Spinal cord (tissue), 9 donors: ENCODE measurements at regions not wholly inside any gene's neighbourhood (a gene's known extent, or its start where the extent isn't known, plus 50 kb on each side); places are given as distances from the start of the nearest gene placed in this dataset.
"Not testable (repeated sequence)": the region's sequence is repeated elsewhere in the genome, so short reads cannot be mapped to it uniquely, and the experiment has no call there.

Experiments
- DNase-seq, 6 donors: peaks; one replicate each; pipeline versions ENCODE4 v3.0.0 to v3.0.0-alpha.2; 2013 to 2015; ENCODE audit warnings: low spot score in 6 of 6, low read depth in 4 of 6
- H3K27ac ChIP-seq: one replicate; pipeline ENCODE4 v1.5.1; 2013; ENCODE audit warnings: low read depth, low read length, control low read depth
- H3K27me3 ChIP-seq: one replicate; pipeline ENCODE4 v1.6.1; 2013; ENCODE audit warnings: low read length; ENCODE audit not compliant: control insufficient read depth, insufficient read depth
- H3K36me3 ChIP-seq: one replicate; pipeline ENCODE4 v1.6.1; 2013; ENCODE audit warnings: low read length; ENCODE audit not compliant: control insufficient read depth, insufficient read depth
- H3K4me1 ChIP-seq: one replicate; pipeline ENCODE4 v1.6.1; 2013; ENCODE audit warnings: low read length; ENCODE audit not compliant: control insufficient read depth, insufficient read depth
- H3K4me3 ChIP-seq: one replicate; pipeline ENCODE4 v1.5.1; 2013; ENCODE audit warnings: low read depth, low read length, control low read depth
- H3K9me3 ChIP-seq: one replicate; pipeline ENCODE4 v1.6.1; 2013; ENCODE audit warnings: low read length; ENCODE audit not compliant: control insufficient read depth, insufficient read depth
- WGBS: methylation state at CpG from one replicate; pipeline ENCODE4 v1.1.5; 2013; ENCODE audit warnings: missing lambda C conversion rate; ENCODE audit not compliant: insufficient coverage; 5-methylcytosine and 5-hydroxymethylcytosine counted together
- donor health status: healthy.

GRCh38 chr5:74519679-74520078, 120.8 kb downstream of the ENC1 start:
- no peak overlapping the region for H3K4me3 ChIP-seq
- H3K27ac ChIP-seq, result no peak overlapping the region
- WGBS, result 96% methylated on average over 4 of the region's 4 CpGs
- peaks cover 1% of the 10 kb centered on the region for H3K9me3 ChIP-seq
- no peaks in the 10 kb centered on the region for H3K4me1 ChIP-seq
- DNase-seq, result no peak
- no peaks in the 10 kb centered on the region for H3K27me3 ChIP-seq
- H3K36me3 ChIP-seq, result no peaks in the 10 kb centered on the region

- Histone ChIP-seq H3K4me3 (no peak overlapping the region), H3K27ac (no peak overlapping the region), H3K4me1 (no peaks in the 10 kb centered on the region), H3K27me3 (no peaks in the 10 kb centered on the region), H3K9me3 (peaks cover 1% of the 10 kb centered on the region), H3K36me3 (no peaks in the 10 kb centered on the region)
- 28% methylated on average over 2 of the region's 7 CpGs for WGBS
- DNase-seq, result no peak
Observed at GRCh38 chr5:74519161-74519571, 121.4 kb downstream of the ENC1 start.

GRCh38 chr5:74517700-74518099, 122.8 kb downstream of the ENC1 start:
- H3K4me3 ChIP-seq, result no peak overlapping the region
- H3K36me3 ChIP-seq, result no peaks in the 10 kb centered on the region
- H3K27me3 ChIP-seq, result no peaks in the 10 kb centered on the region
- H3K9me3 ChIP-seq, result no peaks in the 10 kb centered on the region
- no peak overlapping the region for H3K27ac ChIP-seq
- no peaks in the 10 kb centered on the region for H3K4me1 ChIP-seq
- DNase-seq, result peak in 1 of 6 donors; percentile 22

DNA sequence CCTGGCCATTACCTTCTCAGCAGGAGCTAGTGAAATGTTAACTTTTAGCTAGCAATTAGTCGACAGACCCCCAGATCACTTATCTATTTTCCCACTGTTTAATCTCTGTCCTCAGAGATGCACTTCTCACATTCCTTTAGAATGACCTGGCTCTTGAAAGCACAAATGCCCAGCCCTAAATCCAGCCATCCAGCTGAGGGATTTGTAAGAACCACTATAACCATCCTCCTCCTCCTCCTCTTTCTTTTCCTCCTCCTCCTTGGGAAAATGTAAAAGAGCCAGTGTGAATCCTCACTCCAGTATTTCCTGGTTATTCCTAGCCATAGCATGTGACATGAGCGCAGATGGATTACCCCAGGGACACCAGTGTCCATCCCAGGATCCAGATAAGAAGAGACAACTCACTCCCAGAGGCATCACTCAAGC, 124.3 kb downstream of the ENC1 start:
- Histone ChIP-seq H3K9me3 (no peaks in the 10 kb centered on the region), H3K27me3 (no peaks in the 10 kb centered on the region), H3K27ac (no peak overlapping the region), H3K4me1 (no peaks in the 10 kb centered on the region), H3K36me3 (no peaks in the 10 kb centered on the region), H3K4me3 (no peak overlapping the region)
- DNase-seq, result peak in 1 of 6 donors; percentile 68
- WGBS, result 0% methylated on average over 1 of the region's 2 CpGs

- H3K4me1 ChIP-seq, result no peaks in the 10 kb centered on the region
- peak overlapping the region; percentile 10 for H3K27ac ChIP-seq
- no peaks in the 10 kb centered on the region for H3K27me3 ChIP-seq
- H3K4me3 ChIP-seq, result no peak overlapping the region
- no peaks in the 10 kb centered on the region for H3K36me3 ChIP-seq
- DNase-seq, result no peak
- WGBS, result 66% methylated on average over 4 of the region's 4 CpGs
- H3K9me3 ChIP-seq, result no peaks in the 10 kb centered on the region
Observed at GRCh38 chr5:74514888-74515551, 125.5 kb downstream of the ENC1 start.

DNA sequence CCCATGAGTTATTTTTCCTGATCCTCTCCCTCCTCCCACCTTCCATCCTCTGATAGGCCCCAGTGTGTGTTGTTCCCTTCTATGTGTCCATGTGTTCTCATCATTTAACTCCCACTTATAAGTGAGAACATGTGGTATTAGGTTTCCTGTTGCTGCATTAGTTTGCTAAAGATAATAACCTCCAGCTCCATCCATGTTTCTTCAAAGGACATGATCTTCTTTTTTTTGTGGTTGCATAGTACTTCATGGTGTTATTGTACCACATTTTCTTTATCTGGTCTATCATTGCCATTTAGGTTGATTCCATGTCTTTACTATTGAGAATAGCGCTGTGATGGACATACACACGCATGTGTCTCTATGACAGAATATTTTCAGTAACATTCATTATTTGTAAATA, 128.8 kb downstream of the ENC1 start:
- not testable (repeated sequence) for H3K27ac ChIP-seq, DNase-seq, H3K4me3 ChIP-seq, H3K27me3 ChIP-seq, H3K36me3 ChIP-seq, H3K9me3 ChIP-seq, H3K4me1 ChIP-seq
- no CpG with 5 or more reads among the region's 2 CpGs for WGBS

DNA sequence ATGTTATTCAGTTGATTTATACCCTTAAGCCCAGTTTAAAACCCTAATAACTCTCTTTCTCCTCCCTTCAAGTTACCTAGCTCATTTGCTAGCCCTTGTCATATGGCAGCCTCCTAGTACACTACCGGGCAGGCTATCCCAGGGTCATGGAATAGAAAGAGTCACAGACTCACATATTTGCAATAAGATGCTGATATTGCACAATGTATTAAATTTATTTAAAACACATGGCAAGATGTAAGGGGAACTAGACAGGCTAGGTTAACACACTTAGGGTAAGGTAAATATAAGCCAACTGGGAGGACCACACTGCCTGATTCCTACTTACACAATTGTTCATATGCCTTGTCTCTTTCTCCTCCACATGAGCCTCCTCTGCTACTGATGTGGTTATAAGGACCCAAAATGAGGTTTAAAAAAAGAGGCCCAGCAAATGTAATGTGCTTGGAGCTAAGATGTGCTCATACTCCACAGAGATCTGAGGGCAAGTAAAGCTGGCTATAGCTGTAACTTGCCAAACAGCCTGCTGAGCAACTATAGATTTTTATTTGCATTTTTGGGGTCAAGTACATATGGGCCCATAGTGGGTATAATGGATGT, 130.0 kb downstream of the ENC1 start:
- no peak overlapping the region for H3K4me3 ChIP-seq
- WGBS, result no CpG with 5 or more reads among the region's 1 CpG
- peaks cover 4% of the 10 kb centered on the region for H3K4me1 ChIP-seq
- no peaks in the 10 kb centered on the region for H3K36me3 ChIP-seq
- DNase-seq, result no peak
- no peak overlapping the region for H3K27ac ChIP-seq
- no peaks in the 10 kb centered on the region for H3K9me3 ChIP-seq
- H3K27me3 ChIP-seq, result no peaks in the 10 kb centered on the region

- Histone ChIP-seq H3K9me3 (no peaks in the 10 kb centered on the region), H3K4me1 (peaks cover 4% of the 10 kb centered on the region), H3K27ac (no peak overlapping the region), H3K27me3 (no peaks in the 10 kb centered on the region), H3K36me3 (no peaks in the 10 kb centered on the region), H3K4me3 (no peak overlapping the region)
- peak in 1 of 6 donors; percentile 80 for DNase-seq
- 91% methylated on average over 2 of the region's 6 CpGs for WGBS
Observed at GRCh38 chr5:74507370-74508005, 133.0 kb downstream of the ENC1 start.

- Histone ChIP-seq H3K9me3 (no peaks in the 10 kb centered on the region), H3K4me1 (peaks cover 4% of the 10 kb centered on the region), H3K27me3 (no peaks in the 10 kb centered on the region), H3K36me3 (no peaks in the 10 kb centered on the region), H3K4me3 (no peak overlapping the region), H3K27ac (no peak overlapping the region)
- WGBS, result 64% methylated on average over 5 of the region's 8 CpGs
- DNase-seq, result no peak
Observed at GRCh38 chr5:74506119-74506518, 134.4 kb downstream of the ENC1 start.

GRCh38 chr5:74504463-74504862, 136.1 kb downstream of the ENC1 start:
- Histone ChIP-seq H3K27ac (no peak overlapping the region), H3K27me3 (no peaks in the 10 kb centered on the region), H3K9me3 (no peaks in the 10 kb centered on the region), H3K4me1 (peaks cover 7% of the 10 kb centered on the region), H3K4me3 (no peak overlapping the region), H3K36me3 (no peaks in the 10 kb centered on the region)
- 92% methylated on average over 2 of the region's 3 CpGs for WGBS
- DNase-seq, result no peak
